ENCODE measurements at regions not wholly inside any gene's neighbourhood (a gene's known extent, or its start where the extent isn't known, plus 50 kb on each side); places are given as distances from the start of the nearest gene placed in this dataset.

DNA sequence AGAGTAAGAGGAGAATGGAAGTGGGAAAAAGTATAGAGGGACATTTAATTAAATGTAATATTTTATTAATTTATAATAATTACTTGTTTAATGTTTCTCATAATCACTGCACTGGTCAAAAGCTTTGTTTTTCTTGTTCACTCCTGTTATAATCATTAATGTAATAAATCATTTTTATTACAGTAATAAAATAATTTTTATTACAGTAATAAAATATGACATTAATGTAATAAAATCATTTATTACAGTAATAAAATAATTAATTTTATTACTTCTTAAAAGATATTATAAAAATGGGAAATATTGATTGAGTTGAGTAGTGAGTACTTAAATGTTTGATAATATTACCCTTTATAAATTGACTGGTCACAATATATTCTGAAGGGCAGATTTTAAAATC is 181.1 kb upstream of the SOX2 start:
- TF ChIP-seq, protein P1, sequence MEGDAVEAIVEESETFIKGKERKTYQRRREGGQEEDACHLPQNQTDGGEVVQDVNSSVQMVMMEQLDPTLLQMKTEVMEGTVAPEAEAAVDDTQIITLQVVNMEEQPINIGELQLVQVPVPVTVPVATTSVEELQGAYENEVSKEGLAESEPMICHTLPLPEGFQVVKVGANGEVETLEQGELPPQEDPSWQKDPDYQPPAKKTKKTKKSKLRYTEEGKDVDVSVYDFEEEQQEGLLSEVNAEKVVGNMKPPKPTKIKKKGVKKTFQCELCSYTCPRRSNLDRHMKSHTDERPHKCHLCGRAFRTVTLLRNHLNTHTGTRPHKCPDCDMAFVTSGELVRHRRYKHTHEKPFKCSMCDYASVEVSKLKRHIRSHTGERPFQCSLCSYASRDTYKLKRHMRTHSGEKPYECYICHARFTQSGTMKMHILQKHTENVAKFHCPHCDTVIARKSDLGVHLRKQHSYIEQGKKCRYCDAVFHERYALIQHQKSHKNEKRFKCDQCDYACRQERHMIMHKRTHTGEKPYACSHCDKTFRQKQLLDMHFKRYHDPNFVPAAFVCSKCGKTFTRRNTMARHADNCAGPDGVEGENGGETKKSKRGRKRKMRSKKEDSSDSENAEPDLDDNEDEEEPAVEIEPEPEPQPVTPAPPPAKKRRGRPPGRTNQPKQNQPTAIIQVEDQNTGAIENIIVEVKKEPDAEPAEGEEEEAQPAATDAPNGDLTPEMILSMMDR (IDR thresholded peaks at IDR 0.05; ENCODE audit: low read depth, low read length, missing control alignments), result no peak
- Histone ChIP-seq H3K27me3 (replicated peaks) (no peaks in the 10 kb centered on the region), H3K4me3 (ENCODE audit: low read depth, low read length) (no peak overlapping the region), H3K27ac (no peak overlapping the region), H3K36me3 (replicated peaks) (no peaks in the 10 kb centered on the region)
- no peak for DNase-seq
- in situ Hi-C loops (cut with HindIII; ENCODE audit: low pct_ligation_motif_present, low sequenced_read_pairs), result no loop called here

DNA sequence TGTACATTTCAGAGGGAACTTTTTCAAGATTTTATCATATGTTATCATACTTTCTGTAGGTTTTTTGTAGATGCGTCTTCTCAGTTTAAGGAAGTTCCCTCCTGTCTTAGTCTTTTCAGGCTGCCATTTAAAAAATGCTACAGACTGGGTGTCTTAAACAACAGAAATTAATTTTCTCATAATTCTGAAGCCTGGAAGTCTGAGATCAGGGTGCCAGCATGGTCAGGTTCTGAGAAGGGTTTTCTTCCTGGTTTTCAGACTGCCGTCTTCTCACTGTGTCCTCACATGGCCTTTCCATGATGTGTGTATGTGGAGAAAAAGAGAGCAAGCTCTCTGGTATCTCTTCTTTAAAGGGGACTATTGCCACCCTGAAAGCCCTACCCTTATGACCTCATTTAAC is 189.9 kb upstream of the SOX2 start:
- in situ Hi-C loops (cut with HindIII; ENCODE audit: low pct_ligation_motif_present, low sequenced_read_pairs), result no loop called here
- DNase-seq, result no peak
- TF ChIP-seq, protein P1 (IDR thresholded peaks at IDR 0.05; ENCODE audit: low read depth, low read length, missing control alignments), result no peak
- no peak overlapping the region for H3K27ac ChIP-seq
- H3K27me3 ChIP-seq (replicated peaks), result no peaks in the 10 kb centered on the region
- no peaks in the 10 kb centered on the region for H3K36me3 ChIP-seq (replicated peaks)
- H3K4me3 ChIP-seq (ENCODE audit: low read depth, low read length), result no peak overlapping the region

DNA sequence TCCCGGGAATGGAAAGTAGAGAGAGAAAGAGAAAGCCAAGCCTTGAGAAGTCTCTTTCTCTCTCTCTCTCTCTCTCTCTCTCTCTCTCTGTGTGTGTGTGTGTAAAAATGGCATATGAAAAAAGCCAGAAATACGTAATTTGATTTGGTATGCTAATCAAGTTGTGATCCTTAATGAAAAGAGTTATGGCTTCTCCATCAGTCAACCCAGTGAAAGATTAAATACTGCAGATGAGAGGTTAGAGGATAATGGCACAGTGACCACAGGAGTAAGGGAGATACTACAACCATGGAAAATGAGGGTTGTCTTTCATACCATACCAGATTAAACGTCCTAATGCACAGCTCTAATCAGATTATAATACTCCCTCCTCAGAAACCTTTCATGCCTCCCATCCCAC is 193.5 kb upstream of the SOX2 start:
- no peak for DNase-seq
- TF ChIP-seq, protein P1 (IDR thresholded peaks at IDR 0.05; ENCODE audit: low read depth, low read length, missing control alignments), result no peak
- in situ Hi-C loops (cut with HindIII; ENCODE audit: low pct_ligation_motif_present, low sequenced_read_pairs), result no loop called here

DNA sequence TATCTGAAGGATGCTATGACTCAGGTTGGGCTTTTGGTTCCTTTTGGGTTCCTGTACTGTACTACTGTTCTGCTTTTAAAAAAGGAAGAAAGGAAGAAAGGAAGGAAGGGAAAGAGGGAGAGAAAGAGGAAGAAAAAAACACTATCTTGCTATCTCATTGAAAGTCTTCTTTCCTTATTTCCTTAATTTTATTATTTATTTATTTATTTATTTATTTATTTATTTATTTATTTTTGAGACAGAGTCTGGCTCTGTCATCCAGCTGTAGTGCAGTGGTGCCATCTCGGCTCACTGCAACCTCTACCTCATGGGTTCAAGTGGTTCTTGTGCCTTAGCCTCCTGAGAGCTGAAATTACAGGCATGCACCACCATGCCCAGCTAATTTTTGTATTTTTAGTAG is 198.9 kb upstream of the SOX2 start:
- H3K27ac ChIP-seq, result no peak overlapping the region
- in situ Hi-C loops (cut with HindIII; ENCODE audit: low pct_ligation_motif_present, low sequenced_read_pairs), result no loop called here
- no peaks in the 10 kb centered on the region for H3K36me3 ChIP-seq (replicated peaks)
- H3K27me3 ChIP-seq (replicated peaks), result no peaks in the 10 kb centered on the region
- H3K4me3 ChIP-seq (ENCODE audit: low read depth, low read length), result no peak overlapping the region
- no peak for DNase-seq
- TF ChIP-seq, protein P1 (IDR thresholded peaks at IDR 0.05; ENCODE audit: low read depth, low read length, missing control alignments), result no peak

More for the DNA sequence above, 193.5 kb upstream of the SOX2 start:
- H3K4me3 ChIP-seq (ENCODE audit: low read depth, low read length), result no peak overlapping the region
- no peaks in the 10 kb centered on the region for H3K36me3 ChIP-seq (replicated peaks)
- no peak overlapping the region for H3K27ac ChIP-seq
- no peaks in the 10 kb centered on the region for H3K27me3 ChIP-seq (replicated peaks)

DNA sequence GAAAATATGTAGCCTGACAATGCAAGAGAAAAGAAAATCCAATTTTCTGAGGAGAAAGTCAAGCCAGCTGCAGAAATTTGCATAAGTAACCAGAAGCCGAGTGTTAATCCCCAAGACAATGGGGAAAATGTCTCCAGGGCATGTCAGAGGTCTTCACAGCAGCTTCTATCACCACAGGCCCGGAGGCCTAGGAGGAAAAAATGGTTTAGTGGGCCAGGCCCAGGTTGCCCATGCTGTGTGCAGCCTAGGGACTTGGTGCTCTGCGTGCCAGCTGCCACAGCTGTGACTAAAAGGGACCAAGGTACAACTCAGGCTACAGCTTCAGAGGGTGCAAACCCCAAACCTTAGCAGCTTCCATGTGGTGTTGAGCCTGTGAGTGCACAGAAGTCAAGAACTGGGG is 201.2 kb upstream of the SOX2 start:
- H3K27me3 ChIP-seq (replicated peaks), result no peaks in the 10 kb centered on the region
- in situ Hi-C loops (cut with HindIII; ENCODE audit: low pct_ligation_motif_present, low sequenced_read_pairs), result no loop called here
- no peak for DNase-seq
- no peaks in the 10 kb centered on the region for H3K36me3 ChIP-seq (replicated peaks)
- TF ChIP-seq, protein P1 (IDR thresholded peaks at IDR 0.05; ENCODE audit: low read depth, low read length, missing control alignments), result no peak
- H3K4me3 ChIP-seq (ENCODE audit: low read depth, low read length), result no peak overlapping the region
- no peak overlapping the region for H3K27ac ChIP-seq

DNA sequence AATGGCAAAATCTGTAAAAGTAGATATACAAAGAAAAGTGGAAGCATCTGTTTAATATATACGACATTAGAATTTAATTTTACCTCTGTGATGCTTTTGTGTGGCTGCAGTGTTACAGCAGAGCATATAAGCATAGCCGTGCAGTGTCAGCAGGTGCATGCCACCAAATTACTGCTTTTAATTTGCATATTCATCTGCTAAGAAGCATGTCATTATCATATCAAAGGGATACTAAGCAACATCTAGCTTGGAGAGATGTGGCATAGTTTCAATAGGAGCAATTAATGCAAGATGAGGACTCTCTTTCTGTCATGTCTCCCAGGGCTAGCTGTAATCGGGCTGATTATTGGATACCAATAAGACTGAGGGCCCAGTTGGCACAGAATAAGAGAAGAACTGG is 214.4 kb upstream of the SOX2 start:
- DNase-seq, result no peak
- no peaks in the 10 kb centered on the region for H3K27me3 ChIP-seq (replicated peaks)
- H3K36me3 ChIP-seq (replicated peaks), result no peaks in the 10 kb centered on the region
- no peak overlapping the region for H3K4me3 ChIP-seq (ENCODE audit: low read depth, low read length)
- TF ChIP-seq, protein P1 (IDR thresholded peaks at IDR 0.05; ENCODE audit: low read depth, low read length, missing control alignments), result no peak
- in situ Hi-C loops (cut with HindIII; ENCODE audit: low pct_ligation_motif_present, low sequenced_read_pairs), result no loop called here
- H3K27ac ChIP-seq, result no peak overlapping the region
